Esophagus squamous epithelium (tissue), 4 donors: ENCODE measurements at regions not wholly inside any gene's neighbourhood (a gene's known extent, or its start where the extent isn't known, plus 50 kb on each side); places are given as distances from the start of the nearest gene placed in this dataset.

Experiments
- POLR2A ChIP-seq, 4 donors: fragments of 450-650 bp; IDR thresholded peaks; one replicate each; pipeline ENCODE4 v1.6.1; 2017; ENCODE audit warnings: antibody characterized with exemption in 4 of 4, mild to moderate bottlenecking in 4 of 4, moderate library complexity in 3 of 4
- TF ChIP-seq, protein P1 (sequence below), 6 experiments: fragments of 450-650 bp in 4 of 6; fragments of 200-600 bp in 2 of 6; sonication (generic) in 2 of 6; IDR thresholded peaks; one replicate each; pipeline ENCODE4 v1.5.1; 2016 to 2019; ENCODE audit warnings: antibody characterized with exemption in 6 of 6, mild to moderate bottlenecking in 4 of 6, moderate library complexity in 4 of 6

DNA sequence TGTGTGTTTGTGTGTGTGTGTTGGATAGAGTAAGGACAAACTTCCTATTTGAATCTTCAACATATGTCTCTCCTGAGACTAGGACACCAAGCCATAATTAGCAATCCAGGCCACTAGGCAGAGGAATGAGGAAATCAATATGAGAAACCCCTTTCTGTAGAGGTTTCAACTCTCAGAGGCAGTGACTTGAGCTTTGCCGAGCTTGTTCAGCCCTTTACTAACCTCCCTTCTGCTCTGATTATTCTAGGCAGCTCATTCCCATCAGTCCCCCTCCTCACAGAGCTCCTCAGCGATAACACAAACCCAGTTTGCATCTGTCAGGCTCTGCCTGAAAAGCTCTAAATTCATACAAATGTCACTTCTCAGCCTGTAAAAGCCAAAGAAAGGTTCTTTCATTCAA, 1030.3 kb downstream of the CDH8 start:
- TF ChIP-seq, protein P1, sequence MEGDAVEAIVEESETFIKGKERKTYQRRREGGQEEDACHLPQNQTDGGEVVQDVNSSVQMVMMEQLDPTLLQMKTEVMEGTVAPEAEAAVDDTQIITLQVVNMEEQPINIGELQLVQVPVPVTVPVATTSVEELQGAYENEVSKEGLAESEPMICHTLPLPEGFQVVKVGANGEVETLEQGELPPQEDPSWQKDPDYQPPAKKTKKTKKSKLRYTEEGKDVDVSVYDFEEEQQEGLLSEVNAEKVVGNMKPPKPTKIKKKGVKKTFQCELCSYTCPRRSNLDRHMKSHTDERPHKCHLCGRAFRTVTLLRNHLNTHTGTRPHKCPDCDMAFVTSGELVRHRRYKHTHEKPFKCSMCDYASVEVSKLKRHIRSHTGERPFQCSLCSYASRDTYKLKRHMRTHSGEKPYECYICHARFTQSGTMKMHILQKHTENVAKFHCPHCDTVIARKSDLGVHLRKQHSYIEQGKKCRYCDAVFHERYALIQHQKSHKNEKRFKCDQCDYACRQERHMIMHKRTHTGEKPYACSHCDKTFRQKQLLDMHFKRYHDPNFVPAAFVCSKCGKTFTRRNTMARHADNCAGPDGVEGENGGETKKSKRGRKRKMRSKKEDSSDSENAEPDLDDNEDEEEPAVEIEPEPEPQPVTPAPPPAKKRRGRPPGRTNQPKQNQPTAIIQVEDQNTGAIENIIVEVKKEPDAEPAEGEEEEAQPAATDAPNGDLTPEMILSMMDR (IDR thresholded peaks at IDR 0.05), result no peak
- no peak for TF ChIP-seq POLR2A (IDR thresholded peaks at IDR 0.05)
